Keratinocyte (primary cell): ENCODE measurements at regions not wholly inside any gene's neighbourhood (a gene's known extent, or its start where the extent isn't known, plus 50 kb on each side); places are given as distances from the start of the nearest gene placed in this dataset.

Experiments used
- DNase-seq: peaks from one replicate; pipeline ENCODE4 v3.0.0-alpha.2; 2011; ENCODE audit warnings: low read depth, missing footprints, low spot score
- FAIRE-seq: peaks from 2 replicates; lab custom pipeline; 2011; peaks lifted over from hg19 to GRCh38; lab: Jason Lieb, UNC
- H2AFZ ChIP-seq: 2 replicates; pipeline ENCODE4 v1.6.0; 2012; ENCODE audit warnings: low read length, control low read depth, inconsistent platforms; ENCODE audit not compliant: control insufficient read depth
- H3K27ac ChIP-seq: 2 replicates; pipeline ENCODE4 v1.5.1; 2011; ENCODE audit warnings: low read length; ENCODE audit not compliant: control insufficient read depth, insufficient read depth
- H3K27me3 ChIP-seq: 3 replicates; pipeline ENCODE4 v1.6.0; 2011; ENCODE audit warnings: low read length; ENCODE audit not compliant: control insufficient read depth, insufficient read depth; ENCODE audit errors: extremely low read depth
- H3K36me3 ChIP-seq, 2 experiments: 2 replicates in 1 of 2; 3 replicates in 1 of 2; pipeline ENCODE4 v1.5.1; 2011; ENCODE audit warnings: low read length in 2 of 2, mild to moderate bottlenecking in 1 of 2; ENCODE audit not compliant: control insufficient read depth in 2 of 2, insufficient read depth in 2 of 2; ENCODE audit errors: extremely low read depth in 1 of 2
- H3K4me1 ChIP-seq: 3 replicates; pipeline ENCODE4 v1.5.1; 2011; ENCODE audit warnings: low read length; ENCODE audit not compliant: control insufficient read depth, insufficient read depth; ENCODE audit errors: extremely low read depth
- H3K4me2 ChIP-seq: 3 replicates; pipeline ENCODE4 v1.6.0; 2011; ENCODE audit warnings: low read depth, low read length; ENCODE audit not compliant: control insufficient read depth, insufficient read depth; ENCODE audit errors: extremely low read depth
- H3K4me3 ChIP-seq, 3 experiments: fragments of 200-600 bp in 1 of 3; sonication (generic) in 1 of 3; 2 replicates in 2 of 3; 3 replicates in 1 of 3; pipeline ENCODE4 v1.5.1; 2011 to 2016; ENCODE audit warnings: low read length in 3 of 3, mild to moderate bottlenecking in 3 of 3, control low read depth in 2 of 3, inconsistent platforms in 1 of 3, low read depth in 1 of 3, mixed read lengths in 1 of 3, mixed run types in 1 of 3, moderate library complexity in 1 of 3; ENCODE audit not compliant: control insufficient read depth in 2 of 3, insufficient read depth in 2 of 3; ENCODE audit errors: extremely low read depth in 1 of 3
- H3K79me2 ChIP-seq: 2 replicates; pipeline ENCODE4 v1.6.0; 2012; ENCODE audit warnings: low read length; ENCODE audit not compliant: control insufficient read depth, insufficient read depth
- H3K9ac ChIP-seq: 3 replicates; pipeline ENCODE4 v1.6.0; 2011; ENCODE audit warnings: low read length; ENCODE audit not compliant: control insufficient read depth, insufficient read depth; ENCODE audit errors: extremely low read depth
- H3K9me1 ChIP-seq: 3 replicates; pipeline ENCODE4 v1.6.0; 2011; ENCODE audit warnings: low read length; ENCODE audit not compliant: control insufficient read depth, insufficient read depth; ENCODE audit errors: extremely low read depth
- H3K9me3 ChIP-seq: 2 replicates; pipeline ENCODE4 v1.5.1; 2012; ENCODE audit warnings: low read depth, low read length; ENCODE audit not compliant: control insufficient read depth
- H4K20me1 ChIP-seq: 3 replicates; pipeline ENCODE4 v1.6.0; 2011; ENCODE audit warnings: low read length; ENCODE audit not compliant: control insufficient read depth, insufficient read depth; ENCODE audit errors: extremely low read depth
- CTCF ChIP-seq, 3 experiments: IDR thresholded peaks in 1 of 3; conservative IDR thresholded peaks in 1 of 3; optimal IDR thresholded peaks in 1 of 3; 2 replicates in 2 of 3; 3 replicates in 1 of 3; pipeline versions ENCODE3 to v1.5.1; 2011; ENCODE audit warnings: low read length in 3 of 3, mild to moderate bottlenecking in 3 of 3, moderate library complexity in 2 of 3, control low read depth in 1 of 3, inconsistent platforms in 1 of 3; ENCODE audit not compliant: insufficient read depth in 2 of 3; ENCODE audit errors: extremely low read depth in 1 of 3
- EZH2 ChIP-seq: IDR thresholded peaks from one replicate; pipeline ENCODE4 v1.6.1; 2012; ENCODE audit warnings: inconsistent platforms, mild to moderate bottlenecking, low read length, moderate library complexity
- dilution Hi-C: fragments of 300-500 bp; cut with MboI; formaldehyde crosslinking; loops from one replicate; pipeline ENCODE4 v1.7.0; 2020; ENCODE audit warnings: low sequenced_read_pairs; ENCODE audit not compliant: extremely low pct_ligation_motif_present

DNA sequence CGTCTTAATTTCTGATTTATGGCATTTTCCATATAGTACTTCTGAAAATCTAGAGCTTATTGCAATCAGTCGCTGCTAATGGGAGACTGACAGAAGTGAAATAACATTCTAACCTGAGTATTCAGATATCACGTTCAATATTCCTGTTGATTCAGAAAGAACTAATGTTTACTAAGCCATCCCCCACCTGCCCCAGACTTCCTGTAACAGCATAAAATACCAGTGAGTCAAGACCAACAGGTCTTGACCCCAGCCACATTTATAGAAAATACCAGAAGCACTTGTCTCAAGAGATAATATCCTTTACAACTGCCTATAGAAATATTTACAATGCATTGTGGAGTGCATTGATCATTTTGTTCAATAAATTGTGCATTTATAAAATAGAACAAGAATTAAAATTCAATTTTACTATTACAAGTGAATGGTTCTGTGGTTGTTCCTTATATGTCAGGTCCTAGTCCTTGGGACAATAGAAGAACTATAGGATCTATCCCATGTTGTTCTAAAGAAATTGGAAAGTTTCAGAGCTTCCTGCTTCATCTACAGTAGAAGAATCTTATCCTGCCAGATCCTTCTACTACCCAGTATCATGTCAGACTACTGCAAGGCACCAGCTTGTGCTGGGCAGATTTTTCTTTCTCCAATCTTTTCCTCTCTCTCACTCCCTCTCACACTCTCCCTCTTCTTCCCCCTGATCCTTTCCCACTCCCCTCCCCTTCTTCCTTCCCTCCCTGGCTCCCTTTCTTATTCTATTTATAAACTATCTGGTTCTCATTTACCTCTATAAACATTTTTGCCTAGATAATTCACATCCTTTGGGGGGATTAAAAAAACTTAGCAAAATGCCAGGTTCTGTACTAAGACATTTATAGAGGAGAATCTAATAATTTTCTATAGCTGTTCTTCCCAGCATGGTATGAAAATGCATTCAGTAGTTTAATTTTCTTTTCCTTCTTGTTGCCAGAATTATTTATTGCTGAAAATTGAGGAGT, 629.9 kb downstream of the DIAPH3 start:
- no peak overlapping the region for H3K9ac ChIP-seq
- dilution Hi-C loops, result no loop called here
- no peak for DNase-seq
- no peaks in the 10 kb centered on the region for H3K27me3 ChIP-seq
- H4K20me1 ChIP-seq, result no peaks in the 10 kb centered on the region
- H2AFZ ChIP-seq, result no peak overlapping the region
- H3K79me2 ChIP-seq, result no peaks in the 10 kb centered on the region
- TF ChIP-seq EZH2 (no peak), CTCF (optimal IDR thresholded peaks at IDR 0.05 in 1 of 3, IDR thresholded peaks at IDR 0.05 in 1 of 3, conservative IDR thresholded peaks at IDR 0.05 in 1 of 3; ENCODE audit: extremely low read depth in 1 of 3, insufficient read depth in 2 of 3, low read length in 3 of 3) (no peak)
- no peak overlapping the region for H3K27ac ChIP-seq
- no peaks in the 10 kb centered on the region for H3K36me3 ChIP-seq
- H3K9me1 ChIP-seq, result no peaks in the 10 kb centered on the region
- H3K9me3 ChIP-seq, result no peaks in the 10 kb centered on the region
- no peak overlapping the region for H3K4me3 ChIP-seq
- no peak overlapping the region for H3K4me2 ChIP-seq
- H3K4me1 ChIP-seq, result peaks cover 9% of the 10 kb centered on the region
- no peak for FAIRE-seq

- no peaks in the 10 kb centered on the region for H4K20me1 ChIP-seq
- dilution Hi-C loops, result no loop called here
- no peak overlapping the region for H3K9ac ChIP-seq
- no peaks in the 10 kb centered on the region for H3K27me3 ChIP-seq
- no peaks in the 10 kb centered on the region for H3K9me3 ChIP-seq
- no peak overlapping the region for H3K4me2 ChIP-seq
- no peaks in the 10 kb centered on the region for H3K79me2 ChIP-seq
- H3K27ac ChIP-seq, result no peak overlapping the region
- H3K9me1 ChIP-seq, result no peaks in the 10 kb centered on the region
- TF ChIP-seq EZH2 (no peak), CTCF (optimal IDR thresholded peaks at IDR 0.05 in 1 of 3, IDR thresholded peaks at IDR 0.05 in 1 of 3, conservative IDR thresholded peaks at IDR 0.05 in 1 of 3; ENCODE audit: extremely low read depth in 1 of 3, insufficient read depth in 2 of 3, low read length in 3 of 3) (no peak)
- no peak overlapping the region for H3K4me3 ChIP-seq
- no peak overlapping the region for H2AFZ ChIP-seq
- DNase-seq (no peak), FAIRE-seq (no peak)
- H3K4me1 ChIP-seq, result peaks cover 9% of the 10 kb centered on the region
- no peaks in the 10 kb centered on the region for H3K36me3 ChIP-seq
These were observed 628.9 kb downstream of the DIAPH3 start for GRCh38 chr13:59534806-59535205.
